Astrocyte (in vitro differentiated cells and primary cell): ENCODE measurements at regions not wholly inside any gene's neighbourhood (a gene's known extent, or its start where the extent isn't known, plus 50 kb on each side); places are given as distances from the start of the nearest gene placed in this dataset.

ENCODE experiments used
- EZH2 ChIP-seq: IDR thresholded peaks from 2 replicates; pipeline ENCODE4 v1.6.1; 2012; ENCODE audit warnings: mild to moderate bottlenecking, low read length, inconsistent platforms; ENCODE audit not compliant: insufficient read depth
- TF ChIP-seq, protein P1 (sequence below): IDR thresholded peaks from 2 replicates; pipeline ENCODE4 v1.5.1; 2011; ENCODE audit warnings: low read depth, mild to moderate bottlenecking, inconsistent platforms, low read length, moderate library complexity; ENCODE audit not compliant: insufficient read depth

DNA sequence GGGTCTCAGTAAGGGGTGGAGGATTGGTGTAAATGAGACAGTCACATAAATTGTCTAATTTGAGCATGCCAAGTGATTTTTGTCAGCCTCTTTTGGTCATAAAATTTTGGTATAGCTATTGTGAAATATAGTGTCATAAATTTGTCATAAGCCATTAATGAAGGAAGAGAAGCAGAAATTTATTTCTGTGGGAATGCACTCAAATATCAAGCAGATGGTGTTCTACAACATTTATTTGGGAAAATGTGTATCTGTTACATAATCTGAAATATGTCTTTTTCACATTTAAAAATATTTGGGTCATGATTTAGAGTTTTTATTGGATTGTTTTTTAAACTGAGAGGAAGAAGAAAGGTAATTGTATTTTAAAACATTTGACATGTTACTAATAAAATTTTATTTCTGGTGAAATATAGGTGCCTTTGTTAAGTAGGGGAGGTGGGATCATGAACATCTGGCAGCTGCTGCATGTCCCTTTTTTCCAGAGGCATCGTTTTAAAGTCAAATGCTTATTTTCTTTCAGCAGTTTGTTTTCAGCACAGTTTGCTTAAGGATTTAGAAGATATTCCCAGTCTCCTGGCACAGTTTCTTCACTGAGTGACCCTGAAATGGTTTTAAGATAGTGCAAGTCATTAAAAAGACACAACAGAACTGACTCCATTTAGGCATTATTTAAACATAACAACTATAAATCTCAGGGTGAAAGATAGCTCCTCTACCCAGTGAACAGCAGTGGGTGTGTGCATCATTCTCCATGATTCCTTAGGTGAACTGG is 371.7 kb downstream of the SNAPC1 start:
- TF ChIP-seq, protein P1, sequence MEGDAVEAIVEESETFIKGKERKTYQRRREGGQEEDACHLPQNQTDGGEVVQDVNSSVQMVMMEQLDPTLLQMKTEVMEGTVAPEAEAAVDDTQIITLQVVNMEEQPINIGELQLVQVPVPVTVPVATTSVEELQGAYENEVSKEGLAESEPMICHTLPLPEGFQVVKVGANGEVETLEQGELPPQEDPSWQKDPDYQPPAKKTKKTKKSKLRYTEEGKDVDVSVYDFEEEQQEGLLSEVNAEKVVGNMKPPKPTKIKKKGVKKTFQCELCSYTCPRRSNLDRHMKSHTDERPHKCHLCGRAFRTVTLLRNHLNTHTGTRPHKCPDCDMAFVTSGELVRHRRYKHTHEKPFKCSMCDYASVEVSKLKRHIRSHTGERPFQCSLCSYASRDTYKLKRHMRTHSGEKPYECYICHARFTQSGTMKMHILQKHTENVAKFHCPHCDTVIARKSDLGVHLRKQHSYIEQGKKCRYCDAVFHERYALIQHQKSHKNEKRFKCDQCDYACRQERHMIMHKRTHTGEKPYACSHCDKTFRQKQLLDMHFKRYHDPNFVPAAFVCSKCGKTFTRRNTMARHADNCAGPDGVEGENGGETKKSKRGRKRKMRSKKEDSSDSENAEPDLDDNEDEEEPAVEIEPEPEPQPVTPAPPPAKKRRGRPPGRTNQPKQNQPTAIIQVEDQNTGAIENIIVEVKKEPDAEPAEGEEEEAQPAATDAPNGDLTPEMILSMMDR = no peak
- TF ChIP-seq EZH2 = no peak
